ENCODE measurements at regions not wholly inside any gene's neighbourhood (a gene's known extent, or its start where the extent isn't known, plus 50 kb on each side); places are given as distances from the start of the nearest gene placed in this dataset.
A peak's percentile ranks its signal among the peaks of the same experiment; 100 is the strongest.

DNA sequence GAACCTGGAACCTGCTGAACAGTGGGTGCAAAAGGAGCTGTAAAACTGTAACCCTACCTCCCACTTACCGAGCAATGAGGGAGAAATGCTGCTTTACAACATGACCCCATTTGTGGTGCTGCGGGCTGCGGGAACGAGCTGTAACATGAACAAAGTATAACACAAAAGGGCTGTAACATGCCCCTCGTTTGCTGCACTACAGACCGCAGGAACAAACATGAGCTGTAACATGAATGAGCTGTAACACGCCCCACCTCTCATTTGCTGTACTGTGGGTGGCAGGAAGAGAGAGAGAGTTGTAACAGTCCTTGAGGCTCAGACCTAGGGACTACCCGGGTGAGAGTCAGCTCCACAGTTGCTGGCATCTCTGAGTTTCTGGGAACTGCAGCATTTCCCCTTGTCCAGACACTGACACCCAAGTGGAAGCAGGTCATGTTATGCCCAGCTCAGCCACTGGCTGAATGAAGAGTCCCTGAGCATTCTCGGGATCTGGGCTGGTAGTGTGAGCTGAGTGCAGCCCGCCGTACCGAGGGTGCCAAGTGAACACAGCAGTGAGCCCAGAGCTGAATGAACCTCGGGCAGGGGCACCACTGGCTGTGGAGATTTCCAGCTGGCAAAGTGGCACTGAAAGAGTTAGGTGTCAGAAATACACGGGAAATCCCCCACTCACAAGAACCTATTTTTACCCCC is 1385.3 kb upstream of the SPRY2 start:
- no peak for DNase-seq

DNA sequence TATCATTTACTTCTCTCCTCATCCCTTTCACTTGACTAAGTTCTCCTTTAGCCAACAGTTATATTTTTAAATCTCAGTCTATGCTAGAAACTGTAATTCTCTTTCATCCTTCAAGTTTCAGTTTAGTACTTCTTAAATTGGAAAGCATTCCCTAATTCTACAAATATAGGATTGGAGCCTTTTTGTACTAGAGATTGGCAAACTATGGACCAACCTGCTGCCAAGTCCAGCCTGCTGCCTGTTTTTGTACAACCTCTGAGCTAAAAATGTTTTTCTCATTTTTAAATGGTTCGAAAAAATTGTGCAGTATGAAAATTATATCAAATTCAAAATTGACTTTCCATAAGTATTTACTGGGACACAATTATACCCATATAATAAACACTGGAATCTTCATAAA is 1381.5 kb upstream of the SPRY2 start:
- DNase-seq = no peak

- DNase-seq = no peak
These were observed 1380.5 kb upstream of the SPRY2 start for GRCh38 chr13:81721400-81721799.

DNA sequence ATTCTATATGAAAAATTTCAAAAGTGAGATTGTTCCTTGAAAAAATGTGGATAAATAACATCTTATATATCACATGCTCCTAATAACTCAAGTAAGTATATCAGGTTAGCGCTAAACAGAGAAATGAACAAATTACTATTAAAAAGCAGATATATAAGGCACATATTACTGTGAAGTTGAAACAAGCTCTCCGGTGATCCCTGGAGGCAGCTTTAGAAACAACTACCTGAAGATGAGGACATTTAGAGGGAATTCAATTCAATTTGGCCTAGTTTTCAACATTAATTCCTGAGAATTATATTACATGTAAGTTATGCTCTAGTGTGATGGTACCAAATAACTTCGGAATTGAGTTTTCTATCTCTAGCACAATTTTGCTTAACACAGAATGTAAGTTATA is 1373.6 kb upstream of the SPRY2 start:
- peak in 1 of 2 experiments; percentile 3 for DNase-seq

DNA sequence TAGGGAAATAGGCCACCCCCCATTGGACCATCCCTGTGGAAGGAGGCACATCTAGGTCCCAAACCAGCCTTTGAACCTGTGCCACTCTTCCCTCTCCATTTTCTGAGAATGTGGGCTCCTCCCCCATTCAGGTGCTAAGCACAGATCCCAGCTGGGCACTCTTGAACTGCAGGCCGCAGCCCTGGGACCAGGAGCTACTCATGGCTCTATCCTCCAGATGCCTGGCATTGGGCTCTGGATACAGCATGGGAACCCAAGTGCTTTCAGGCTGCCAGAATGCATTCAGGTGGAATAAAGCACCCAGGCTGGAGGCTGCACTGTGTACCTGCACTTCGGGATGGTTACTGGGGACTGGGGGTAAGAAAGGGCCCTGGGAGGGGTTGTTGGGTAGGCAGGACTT is 1372.3 kb upstream of the SPRY2 start:
- DNase-seq = no peak

DNA sequence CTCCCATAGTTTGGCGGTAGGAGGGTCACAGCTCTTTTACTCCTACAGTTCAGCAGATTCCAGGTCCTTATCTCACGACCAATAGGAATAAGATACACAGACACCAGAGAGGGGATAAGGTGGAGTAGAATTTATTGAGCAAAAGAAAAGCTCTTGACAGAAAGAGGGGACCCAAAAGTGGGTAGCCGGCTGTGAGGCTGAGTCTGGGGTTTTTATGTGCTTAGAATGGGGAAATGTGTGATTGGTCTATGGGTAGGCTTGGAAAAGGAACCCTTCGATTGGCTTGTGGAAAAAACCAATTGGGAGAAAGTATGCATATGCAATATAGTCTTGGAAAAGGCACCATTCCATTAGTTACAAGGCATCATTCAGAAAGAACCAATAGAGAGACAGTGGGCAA is 1356.9 kb upstream of the SPRY2 start:
- DNase-seq = no peak

DNA sequence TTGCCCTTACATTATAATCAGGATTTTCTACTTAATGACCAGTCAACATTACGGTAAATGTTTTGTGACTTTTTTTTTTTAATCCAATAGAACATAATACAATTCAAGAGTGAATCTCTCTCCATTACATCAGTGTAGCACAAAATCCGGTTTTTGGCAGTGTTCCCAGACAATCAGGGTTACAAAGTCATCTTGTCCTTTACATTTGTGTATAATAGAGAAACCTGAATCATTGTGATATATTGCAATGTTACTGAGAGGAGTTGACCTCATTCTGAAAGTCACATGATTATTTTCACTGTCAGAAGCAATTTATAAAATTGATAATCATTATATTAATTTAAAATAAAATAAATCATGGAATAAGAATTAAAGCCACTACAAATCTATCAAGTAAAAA is 1346.0 kb upstream of the SPRY2 start:
- no peak for DNase-seq

- DNase-seq = no peak
These were observed 1342.6 kb upstream of the SPRY2 start for GRCh38 chr13:81683521-81683920.

DNA sequence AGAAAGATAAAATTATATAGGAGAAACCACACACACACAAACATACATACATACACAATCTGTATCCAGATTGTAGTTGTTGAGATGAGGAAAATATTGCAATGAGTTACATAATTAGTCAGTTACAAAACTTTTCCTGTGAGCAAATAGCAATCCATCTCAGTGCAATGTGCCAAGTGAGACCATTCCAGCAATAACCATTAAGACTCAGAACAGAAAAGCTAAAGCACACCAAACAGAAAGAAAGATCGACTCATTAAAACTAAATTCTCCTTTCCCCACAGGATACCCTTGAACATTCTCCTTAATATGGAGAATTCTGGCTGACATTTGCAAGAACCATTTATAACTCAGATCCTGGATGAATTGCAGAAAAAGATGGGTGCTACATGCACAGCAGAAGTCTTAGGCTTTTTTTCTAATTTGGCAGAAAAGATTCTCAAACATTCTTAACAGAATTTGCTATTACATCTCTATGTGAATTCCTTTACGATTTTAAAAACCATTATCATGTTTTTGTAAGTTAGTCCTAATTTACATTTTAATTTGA is 1341.2 kb upstream of the SPRY2 start:
- peak; percentile 41 to 43 for DNase-seq

- DNase-seq = no peak
These were observed 1336.9 kb upstream of the SPRY2 start for GRCh38 chr13:81677857-81678256.

DNA sequence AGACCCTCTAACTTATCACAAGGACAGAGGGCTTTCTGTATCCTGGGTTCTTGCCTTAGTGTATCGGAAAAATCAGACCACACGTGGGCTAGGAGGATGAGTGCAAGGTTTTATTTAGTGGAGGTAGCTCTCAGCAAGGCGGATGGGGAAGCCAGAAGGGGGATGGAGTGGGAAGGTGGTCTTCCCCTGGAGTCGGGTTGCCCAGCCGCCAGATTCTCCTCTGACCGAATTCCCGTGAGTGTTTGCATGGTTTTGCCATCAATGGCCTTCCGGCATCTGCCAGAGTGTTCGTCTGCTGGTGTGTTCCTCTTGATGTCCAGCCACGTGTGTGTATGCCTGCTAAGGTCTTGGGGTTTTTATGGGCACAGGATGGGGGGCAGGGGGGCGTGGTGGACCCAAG is 1335.1 kb upstream of the SPRY2 start:
- DNase-seq = no peak

- DNase-seq = no peak
These were observed 1330.1 kb upstream of the SPRY2 start for GRCh38 chr13:81671064-81671463.

DNA sequence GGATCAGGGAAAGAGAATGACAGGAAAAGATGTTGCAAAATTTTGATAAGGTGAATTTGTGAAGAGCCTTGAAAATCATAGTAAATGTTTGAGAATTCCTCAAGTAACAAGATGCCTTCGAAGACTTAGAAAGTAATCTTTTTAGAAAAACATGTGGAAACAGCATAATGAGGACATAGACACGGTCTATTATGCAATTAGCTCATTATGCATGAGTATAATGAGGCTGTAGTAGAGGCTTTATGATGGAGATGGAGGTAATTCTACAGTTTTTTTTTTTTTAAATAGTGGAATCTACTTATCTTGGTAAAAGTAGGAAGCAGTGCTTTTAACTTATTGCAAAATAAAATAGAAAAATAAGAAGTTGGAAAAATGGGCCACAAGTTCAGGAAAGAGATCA is 1329.1 kb upstream of the SPRY2 start:
- no peak for DNase-seq

DNA sequence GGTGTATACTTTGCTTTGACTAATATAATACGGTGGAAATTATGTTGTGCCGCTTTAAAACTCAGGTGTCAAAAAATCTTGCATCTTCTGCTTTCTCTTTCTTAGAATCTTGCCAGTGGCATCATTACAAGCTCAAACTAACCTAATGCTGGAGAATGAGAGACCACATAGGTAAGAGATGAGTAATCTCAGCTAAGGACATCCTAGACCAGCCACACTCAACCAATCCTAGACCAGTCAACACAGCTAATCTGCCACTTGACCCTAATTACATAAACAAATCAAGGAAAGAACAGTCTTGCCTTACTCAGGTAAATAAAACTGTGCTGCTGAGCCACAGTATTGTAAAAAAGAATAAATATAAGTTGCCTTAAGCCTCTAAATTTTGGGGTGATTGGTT is 1323.9 kb upstream of the SPRY2 start:
- DNase-seq = no peak

- DNase-seq = no peak
These were observed 1319.1 kb upstream of the SPRY2 start for GRCh38 chr13:81659984-81660383.

GRCh38 chr13:81658598-81659370 is 1317.9 kb upstream of the SPRY2 start:
- DNase-seq = no peak

DNA sequence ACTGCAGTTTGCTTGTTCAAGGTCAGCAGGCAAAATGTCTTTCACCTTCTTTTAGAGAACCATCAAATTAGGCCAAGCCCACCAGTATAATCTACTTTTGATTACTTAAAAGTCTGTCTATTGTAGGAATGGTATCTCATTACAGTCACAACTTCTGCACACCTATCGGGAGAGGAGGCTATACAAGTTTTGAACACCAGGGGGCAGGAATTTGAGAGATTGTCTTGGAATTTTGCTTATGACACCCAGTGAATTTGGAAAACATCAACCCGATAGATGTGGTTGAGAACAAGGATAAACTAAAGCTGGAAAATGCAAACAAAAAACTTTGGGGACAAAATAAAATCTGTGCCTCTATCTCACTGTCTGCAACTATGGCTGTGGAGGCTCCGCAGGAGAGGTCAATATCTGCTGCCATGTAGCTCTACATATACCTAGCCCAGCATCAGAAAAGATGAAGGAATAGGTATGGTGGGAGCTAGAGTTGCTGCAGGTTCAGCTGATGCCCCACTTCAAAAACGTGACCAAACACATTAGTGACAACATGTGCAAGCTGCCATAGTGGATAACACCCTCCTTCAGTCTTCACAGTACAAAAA is 1299.2 kb upstream of the SPRY2 start:
- DNase-seq = peak in 1 of 2 experiments; percentile 21

DNA sequence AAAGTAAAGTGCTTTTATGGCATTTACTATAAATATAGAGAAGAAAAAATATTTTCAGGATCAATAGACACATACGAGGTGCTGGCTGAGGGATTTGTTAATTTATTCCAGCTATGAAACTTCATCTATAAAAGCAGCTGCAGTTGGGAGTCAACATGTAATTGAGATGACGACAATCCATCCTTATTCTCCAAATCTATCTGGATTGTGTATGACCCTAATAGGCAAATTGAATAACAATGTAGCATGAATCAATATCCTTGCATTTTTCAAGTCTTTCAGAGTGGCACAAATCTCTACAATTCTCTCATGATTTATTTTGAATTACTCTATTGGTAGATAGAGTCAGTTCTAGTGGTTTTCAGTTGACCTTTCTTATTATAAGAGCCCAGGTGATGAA is 1296.5 kb upstream of the SPRY2 start:
- no peak for DNase-seq

DNA sequence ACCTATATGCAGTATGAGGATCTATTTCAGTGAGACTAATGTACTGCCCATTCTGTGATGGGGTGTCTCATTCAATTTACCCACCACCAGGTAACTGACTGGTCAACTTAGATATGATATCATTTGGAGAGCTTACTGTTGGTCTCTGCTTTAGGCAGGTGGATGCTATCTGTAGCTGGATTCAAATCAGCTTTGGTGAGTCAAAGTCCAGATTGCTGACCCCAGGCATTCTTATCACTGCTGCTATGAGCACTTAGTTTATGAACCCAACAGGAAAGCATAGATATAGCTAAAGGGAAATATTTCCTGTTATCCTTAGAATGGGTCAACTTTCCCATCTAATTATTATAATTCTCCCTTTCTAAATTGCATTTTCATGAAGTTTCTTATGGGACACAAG is 1295.2 kb upstream of the SPRY2 start:
- DNase-seq = no peak

GRCh38 chr13:81615031-81615430 is 1274.1 kb upstream of the SPRY2 start:
- no peak for DNase-seq

DNA sequence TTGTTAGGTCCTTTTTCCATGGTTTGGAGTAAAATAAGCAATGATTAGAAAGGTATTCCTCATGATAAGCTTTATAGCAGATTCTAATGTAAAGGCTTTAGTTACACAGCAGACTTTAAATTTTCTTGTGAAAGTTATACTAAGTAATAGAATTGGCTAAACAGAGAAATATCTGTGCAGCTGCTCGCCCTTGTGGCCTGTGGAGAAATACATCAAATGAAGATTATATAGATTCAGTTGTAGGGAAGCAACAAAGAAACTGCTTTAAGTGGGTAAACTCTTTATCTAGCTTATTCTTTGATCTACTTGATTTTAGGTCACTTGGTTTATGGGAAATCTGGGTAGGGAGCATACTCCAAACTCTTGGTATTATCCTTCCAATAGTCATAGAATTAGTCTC is 1269.7 kb upstream of the SPRY2 start:
- no peak for DNase-seq

DNA sequence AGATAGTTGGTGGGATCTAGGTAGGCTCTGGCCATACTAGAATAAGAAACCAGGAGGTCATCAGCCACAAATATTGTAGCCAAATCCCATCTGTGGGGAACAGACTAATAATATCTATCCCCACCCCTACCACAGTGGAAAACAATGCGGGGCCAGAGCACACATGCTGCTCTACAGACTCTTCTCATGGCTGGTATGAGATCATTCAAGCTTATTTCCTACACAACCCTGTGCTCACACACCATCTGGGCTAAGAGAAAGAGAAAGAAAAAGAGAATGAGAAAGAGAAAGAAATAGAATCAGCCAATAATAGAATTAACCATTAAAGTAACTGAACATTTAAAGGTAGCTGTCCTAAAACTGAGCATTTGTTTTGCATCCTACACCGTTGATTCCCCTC is 1268.4 kb upstream of the SPRY2 start:
- no peak for DNase-seq

- DNase-seq = no peak
These were observed 1265.1 kb upstream of the SPRY2 start for GRCh38 chr13:81606074-81606473.

DNA sequence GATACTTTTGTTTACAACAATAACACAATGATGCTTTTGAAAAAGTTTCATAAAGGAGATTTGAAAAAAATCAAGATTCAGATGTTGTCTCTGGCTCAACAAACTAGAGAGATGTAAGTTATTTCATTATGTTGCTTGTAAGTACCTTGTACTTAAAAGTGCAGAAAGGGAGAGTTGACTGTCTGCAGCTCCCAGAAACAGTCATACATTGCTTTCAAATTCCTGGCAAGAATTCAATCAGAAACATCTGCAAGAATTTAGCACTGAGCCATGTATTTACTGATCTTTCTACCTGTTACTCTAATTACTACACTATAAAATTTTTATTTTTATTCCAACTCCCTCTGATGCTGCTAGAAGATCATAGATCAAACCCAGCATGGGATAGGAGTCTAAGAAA is 1261.3 kb upstream of the SPRY2 start:
- no peak for DNase-seq

All from AML-193 (cell line).